ENCODE measurements at regions not wholly inside any gene's neighbourhood (a gene's known extent, or its start where the extent isn't known, plus 50 kb on each side); places are given as distances from the start of the nearest gene placed in this dataset.

DNA sequence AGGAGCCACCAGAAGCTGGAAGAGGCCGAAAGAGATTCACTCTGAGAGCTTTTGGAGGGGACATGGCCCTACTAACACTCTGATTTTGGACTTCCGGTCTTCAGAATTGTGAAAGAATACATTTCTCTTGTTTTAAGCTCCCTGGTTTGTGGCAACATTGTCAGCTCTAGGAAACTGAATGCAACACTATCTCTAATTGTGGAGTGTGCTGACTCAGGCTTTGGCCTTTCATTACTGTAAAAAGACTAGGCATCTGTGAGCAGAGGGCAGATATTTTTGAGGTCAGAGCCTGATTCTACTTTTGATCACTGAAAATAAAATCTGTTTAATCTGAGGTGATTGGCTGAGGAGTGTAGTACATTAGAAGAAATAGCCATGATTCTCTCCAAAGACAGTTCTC, 185.4 kb upstream of the FAM98A start:
- TF ChIP-seq, protein P1, sequence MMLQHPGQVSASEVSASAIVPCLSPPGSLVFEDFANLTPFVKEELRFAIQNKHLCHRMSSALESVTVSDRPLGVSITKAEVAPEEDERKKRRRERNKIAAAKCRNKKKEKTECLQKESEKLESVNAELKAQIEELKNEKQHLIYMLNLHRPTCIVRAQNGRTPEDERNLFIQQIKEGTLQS (IDR thresholded peaks at IDR 0.05), result no peak
- no peak overlapping the region for H3K9ac ChIP-seq (ENCODE audit: low read depth in 1 of 2, low read length in 2 of 2)
- no peaks in the 10 kb centered on the region for H3K4me1 ChIP-seq (ENCODE audit: control insufficient read depth in 4 of 4, insufficient read depth in 4 of 4, low read length in 3 of 4)
- no peak overlapping the region for H3K4me3 ChIP-seq (ENCODE audit: low read depth in 1 of 3, low read length in 3 of 3)
- no peak for DNase-seq (ENCODE audit: low spot score)
- H3K9me3 ChIP-seq (ENCODE audit: control insufficient read depth in 4 of 4, low read length in 3 of 4), result no peaks in the 10 kb centered on the region
- no peaks in the 10 kb centered on the region for H3K27me3 ChIP-seq (ENCODE audit: control insufficient read depth in 4 of 4, insufficient read depth in 4 of 4, low read length in 3 of 4)
- H3K36me3 ChIP-seq (ENCODE audit: control insufficient read depth in 4 of 4, insufficient read depth in 3 of 4, low read depth in 1 of 4, low read length in 3 of 4), result no peaks in the 10 kb centered on the region
- no peak overlapping the region for H3K27ac ChIP-seq (ENCODE audit: low read depth in 1 of 2, low read length in 2 of 2)
- 64% methylated on average over 2 of the region's 2 CpGs for WGBS

DNA sequence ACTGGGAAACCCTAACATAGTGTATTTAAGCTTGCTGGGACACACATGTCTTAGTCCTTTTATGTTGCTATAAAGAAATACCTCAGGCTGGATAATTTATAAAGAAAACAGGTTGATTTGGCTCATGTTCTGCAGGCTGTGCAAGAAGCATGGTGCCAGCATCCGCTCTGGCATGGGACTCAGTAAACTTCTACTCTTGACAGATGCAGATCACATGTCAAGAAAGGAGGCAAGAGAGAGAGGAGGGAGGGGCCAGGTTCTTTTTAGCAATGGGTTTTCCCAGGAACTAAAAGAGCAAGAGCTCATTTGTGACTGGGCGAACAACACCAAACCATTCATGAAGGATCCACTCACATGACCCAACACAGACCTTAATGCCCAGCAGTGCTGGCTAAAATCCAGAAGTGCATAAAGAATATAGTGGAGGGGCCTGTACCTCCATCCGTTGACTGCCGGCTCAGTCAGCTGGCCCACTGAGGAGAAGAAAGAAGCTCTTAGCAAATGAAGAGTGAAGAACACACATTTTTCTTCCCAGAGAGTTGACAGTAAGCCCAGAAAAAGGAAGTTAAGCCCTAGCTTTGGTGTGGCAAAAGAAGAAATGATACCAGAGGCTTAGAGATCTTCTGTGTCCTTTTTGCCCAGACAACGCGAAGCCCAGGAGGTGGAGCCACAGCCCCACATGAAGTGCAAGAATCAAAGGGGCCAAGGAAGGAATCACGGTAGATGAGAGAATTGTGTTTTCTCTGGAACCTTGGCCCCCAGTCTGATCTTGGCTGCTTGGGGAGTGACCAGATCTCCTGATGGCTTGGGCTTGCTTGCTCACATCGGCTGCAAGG, 183.5 kb upstream of the FAM98A start:
- no peaks in the 10 kb centered on the region for H3K9me3 ChIP-seq (ENCODE audit: control insufficient read depth in 4 of 4, low read length in 3 of 4)
- no peaks in the 10 kb centered on the region for H3K4me1 ChIP-seq (ENCODE audit: control insufficient read depth in 4 of 4, insufficient read depth in 4 of 4, low read length in 3 of 4)
- no peaks in the 10 kb centered on the region for H3K27me3 ChIP-seq (ENCODE audit: control insufficient read depth in 4 of 4, insufficient read depth in 4 of 4, low read length in 3 of 4)
- DNase-seq (ENCODE audit: low spot score), result no peak
- H3K4me3 ChIP-seq (ENCODE audit: low read depth in 1 of 3, low read length in 3 of 3), result no peak overlapping the region
- 61% methylated on average over 8 of the region's 8 CpGs for WGBS
- no peak overlapping the region for H3K9ac ChIP-seq (ENCODE audit: low read depth in 1 of 2, low read length in 2 of 2)
- no peak overlapping the region for H3K27ac ChIP-seq (ENCODE audit: low read depth in 1 of 2, low read length in 2 of 2)
- H3K36me3 ChIP-seq (ENCODE audit: control insufficient read depth in 4 of 4, insufficient read depth in 3 of 4, low read depth in 1 of 4, low read length in 3 of 4), result no peaks in the 10 kb centered on the region
- TF ChIP-seq, protein P2, sequence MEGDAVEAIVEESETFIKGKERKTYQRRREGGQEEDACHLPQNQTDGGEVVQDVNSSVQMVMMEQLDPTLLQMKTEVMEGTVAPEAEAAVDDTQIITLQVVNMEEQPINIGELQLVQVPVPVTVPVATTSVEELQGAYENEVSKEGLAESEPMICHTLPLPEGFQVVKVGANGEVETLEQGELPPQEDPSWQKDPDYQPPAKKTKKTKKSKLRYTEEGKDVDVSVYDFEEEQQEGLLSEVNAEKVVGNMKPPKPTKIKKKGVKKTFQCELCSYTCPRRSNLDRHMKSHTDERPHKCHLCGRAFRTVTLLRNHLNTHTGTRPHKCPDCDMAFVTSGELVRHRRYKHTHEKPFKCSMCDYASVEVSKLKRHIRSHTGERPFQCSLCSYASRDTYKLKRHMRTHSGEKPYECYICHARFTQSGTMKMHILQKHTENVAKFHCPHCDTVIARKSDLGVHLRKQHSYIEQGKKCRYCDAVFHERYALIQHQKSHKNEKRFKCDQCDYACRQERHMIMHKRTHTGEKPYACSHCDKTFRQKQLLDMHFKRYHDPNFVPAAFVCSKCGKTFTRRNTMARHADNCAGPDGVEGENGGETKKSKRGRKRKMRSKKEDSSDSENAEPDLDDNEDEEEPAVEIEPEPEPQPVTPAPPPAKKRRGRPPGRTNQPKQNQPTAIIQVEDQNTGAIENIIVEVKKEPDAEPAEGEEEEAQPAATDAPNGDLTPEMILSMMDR (IDR thresholded peaks at IDR 0.05; ENCODE audit: low read depth, low read length, missing input control), result no peak
- no peak for TF ChIP-seq EGR1 (IDR thresholded peaks at IDR 0.05; ENCODE audit: low read depth in 2 of 2)
- TF ChIP-seq, protein P1 (IDR thresholded peaks at IDR 0.05), result no peak
- no peak for TF ChIP-seq YY1 (IDR thresholded peaks at IDR 0.05)
- TF ChIP-seq TAF1 (conservative IDR thresholded peaks at IDR 0.05), result no peak
- TF ChIP-seq, protein P3, sequence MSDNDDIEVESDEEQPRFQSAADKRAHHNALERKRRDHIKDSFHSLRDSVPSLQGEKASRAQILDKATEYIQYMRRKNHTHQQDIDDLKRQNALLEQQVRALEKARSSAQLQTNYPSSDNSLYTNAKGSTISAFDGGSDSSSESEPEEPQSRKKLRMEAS (IDR thresholded peaks at IDR 0.05), result no peak
- TF ChIP-seq GABPA (IDR thresholded peaks at IDR 0.05 in 1 of 2, conservative IDR thresholded peaks at IDR 0.05 in 1 of 2), result no peak
- TF ChIP-seq, protein P4, sequence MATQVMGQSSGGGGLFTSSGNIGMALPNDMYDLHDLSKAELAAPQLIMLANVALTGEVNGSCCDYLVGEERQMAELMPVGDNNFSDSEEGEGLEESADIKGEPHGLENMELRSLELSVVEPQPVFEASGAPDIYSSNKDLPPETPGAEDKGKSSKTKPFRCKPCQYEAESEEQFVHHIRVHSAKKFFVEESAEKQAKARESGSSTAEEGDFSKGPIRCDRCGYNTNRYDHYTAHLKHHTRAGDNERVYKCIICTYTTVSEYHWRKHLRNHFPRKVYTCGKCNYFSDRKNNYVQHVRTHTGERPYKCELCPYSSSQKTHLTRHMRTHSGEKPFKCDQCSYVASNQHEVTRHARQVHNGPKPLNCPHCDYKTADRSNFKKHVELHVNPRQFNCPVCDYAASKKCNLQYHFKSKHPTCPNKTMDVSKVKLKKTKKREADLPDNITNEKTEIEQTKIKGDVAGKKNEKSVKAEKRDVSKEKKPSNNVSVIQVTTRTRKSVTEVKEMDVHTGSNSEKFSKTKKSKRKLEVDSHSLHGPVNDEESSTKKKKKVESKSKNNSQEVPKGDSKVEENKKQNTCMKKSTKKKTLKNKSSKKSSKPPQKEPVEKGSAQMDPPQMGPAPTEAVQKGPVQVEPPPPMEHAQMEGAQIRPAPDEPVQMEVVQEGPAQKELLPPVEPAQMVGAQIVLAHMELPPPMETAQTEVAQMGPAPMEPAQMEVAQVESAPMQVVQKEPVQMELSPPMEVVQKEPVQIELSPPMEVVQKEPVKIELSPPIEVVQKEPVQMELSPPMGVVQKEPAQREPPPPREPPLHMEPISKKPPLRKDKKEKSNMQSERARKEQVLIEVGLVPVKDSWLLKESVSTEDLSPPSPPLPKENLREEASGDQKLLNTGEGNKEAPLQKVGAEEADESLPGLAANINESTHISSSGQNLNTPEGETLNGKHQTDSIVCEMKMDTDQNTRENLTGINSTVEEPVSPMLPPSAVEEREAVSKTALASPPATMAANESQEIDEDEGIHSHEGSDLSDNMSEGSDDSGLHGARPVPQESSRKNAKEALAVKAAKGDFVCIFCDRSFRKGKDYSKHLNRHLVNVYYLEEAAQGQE (IDR thresholded peaks at IDR 0.05), result no peak
- no peak for TF ChIP-seq RAD21 (IDR thresholded peaks at IDR 0.05)
- no peak for TF ChIP-seq FOXA2 (IDR thresholded peaks at IDR 0.05)
- TF ChIP-seq HNF4G (IDR thresholded peaks at IDR 0.05), result no peak
- TF ChIP-seq SP1 (IDR thresholded peaks at IDR 0.05), result no peak
